VCaP (cell line): ENCODE measurements at regions not wholly inside any gene's neighbourhood (a gene's known extent, or its start where the extent isn't known, plus 50 kb on each side); places are given as distances from the start of the nearest gene placed in this dataset.

Experiments used
- H3K27ac ChIP-seq: fragments of 450-650 bp; 2 replicates; pipeline ENCODE4 v1.5.1; 2017
- CTCF ChIP-seq: fragments of 450-650 bp; conservative IDR thresholded peaks from 2 replicates; pipeline ENCODE4 v1.5.1; 2017; ENCODE audit warnings: mild to moderate bottlenecking, moderate library complexity

DNA sequence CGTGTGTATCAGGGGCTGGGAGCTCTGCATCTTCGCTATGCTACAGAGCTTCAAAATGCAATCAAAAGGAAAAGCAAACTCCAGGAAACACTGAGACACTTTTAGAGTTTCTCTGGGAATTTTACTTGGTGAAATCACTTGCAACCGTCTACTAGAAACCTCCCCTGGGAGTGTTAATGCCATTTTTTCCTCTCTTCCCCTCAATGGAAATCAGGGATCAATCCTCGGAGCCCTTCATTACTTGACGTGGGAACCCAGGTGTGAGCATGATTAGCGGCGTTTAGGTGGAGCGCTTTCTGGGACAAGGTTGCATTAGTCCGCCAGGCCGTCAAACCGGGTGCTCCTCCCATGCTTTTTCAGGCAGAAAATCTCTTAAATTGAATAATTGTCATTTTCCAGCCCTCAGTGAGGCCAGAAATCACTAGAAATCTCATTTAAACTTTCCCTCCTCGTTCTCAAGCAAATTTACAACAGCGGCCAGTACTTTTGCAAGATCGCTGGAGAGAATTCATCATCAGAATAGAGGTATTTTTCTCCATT, 191.3 kb downstream of the IRX1 start:
- TF ChIP-seq CTCF, result no peak

GRCh38 chr5:3787604-3788003, 192.0 kb downstream of the IRX1 start:
- no peak overlapping the region for H3K27ac ChIP-seq
- no peak for TF ChIP-seq CTCF

More for the DNA sequence above, 191.3 kb downstream of the IRX1 start:
- no peak overlapping the region for H3K27ac ChIP-seq

DNA sequence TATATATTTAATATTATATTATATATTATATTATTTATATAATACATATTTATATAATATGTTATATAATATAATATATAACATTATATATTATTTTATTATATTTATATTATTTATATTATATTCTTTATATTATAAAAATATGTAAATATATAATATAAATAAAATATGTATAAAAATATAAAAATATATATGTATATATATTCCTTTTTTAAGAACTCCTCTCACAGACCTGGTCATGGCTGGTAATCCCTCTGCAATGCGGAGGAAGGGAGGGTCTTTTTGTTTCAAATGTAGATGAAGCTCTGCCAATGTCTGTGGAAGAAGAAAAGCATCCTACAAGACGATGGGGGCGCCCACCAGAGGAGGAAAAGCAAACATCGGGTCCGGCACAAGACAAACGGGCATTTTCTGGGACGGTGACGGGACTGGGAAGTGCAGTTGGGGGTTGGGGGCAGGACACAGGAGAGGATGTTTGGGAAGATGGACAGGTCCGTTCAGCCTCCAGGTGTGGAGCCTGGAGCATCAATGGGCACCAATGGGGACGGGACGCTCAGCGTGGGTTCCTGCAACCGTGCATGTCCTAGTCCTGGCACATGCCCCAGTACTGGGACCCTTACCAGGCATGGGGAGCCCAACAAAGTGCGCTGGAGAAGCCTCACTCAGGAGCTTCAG, 194.0 kb downstream of the IRX1 start:
- TF ChIP-seq CTCF, result no peak

GRCh38 chr5:3793162-3793561, 197.5 kb downstream of the IRX1 start:
- no peak overlapping the region for H3K27ac ChIP-seq
- TF ChIP-seq CTCF, result no peak

More for the DNA sequence above, 194.0 kb downstream of the IRX1 start:
- no peak overlapping the region for H3K27ac ChIP-seq

DNA sequence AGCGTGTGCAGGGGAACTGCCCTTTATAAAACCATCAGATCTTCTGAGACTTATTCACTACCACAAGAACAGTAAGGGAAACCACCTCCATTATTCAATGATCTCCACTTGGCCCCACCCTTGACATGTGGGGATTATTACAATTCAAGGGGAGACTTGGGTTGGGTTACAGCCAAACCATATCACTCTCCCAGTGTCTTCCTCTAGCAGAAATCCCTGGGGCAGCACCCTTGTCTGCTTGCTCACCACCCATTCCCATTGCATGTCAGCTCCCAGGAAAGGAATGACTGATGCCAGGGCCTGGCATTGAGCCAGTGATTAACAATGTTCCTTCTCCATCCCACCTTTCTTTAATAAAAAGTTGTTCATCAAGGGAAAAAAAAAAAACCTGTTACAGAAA, 199.0 kb downstream of the IRX1 start:
- no peak overlapping the region for H3K27ac ChIP-seq
- no peak for TF ChIP-seq CTCF

- H3K27ac ChIP-seq, result no peak overlapping the region
- no peak for TF ChIP-seq CTCF
These were observed 201.1 kb downstream of the IRX1 start for GRCh38 chr5:3796736-3797135.

- H3K27ac ChIP-seq, result no peak overlapping the region
These were observed 206.3 kb downstream of the IRX1 start for GRCh38 chr5:3801967-3802366.

More at GRCh38 chr5:3801967-3802366, 206.3 kb downstream of the IRX1 start:
- no peak for TF ChIP-seq CTCF
